SK-N-SH (cell line): ENCODE measurements at regions not wholly inside any gene's neighbourhood (a gene's known extent, or its start where the extent isn't known, plus 50 kb on each side); places are given as distances from the start of the nearest gene placed in this dataset.

Experiments
- ELF1 ChIP-seq: IDR thresholded peaks from 2 replicates; pipeline ENCODE4 v1.4.0; 2012
- EZH2phosphoT487 ChIP-seq: fragments of 200-600 bp; sonication (generic); IDR thresholded peaks from 2 replicates; pipeline ENCODE4 v1.6.1; 2017; ENCODE audit warnings: low read depth, mixed run types, mild to moderate bottlenecking, antibody characterized with exemption, moderate library complexity, borderline replicate concordance
- FOXM1 ChIP-seq: IDR thresholded peaks from 2 replicates; pipeline ENCODE4 v1.4.0; 2012; ENCODE audit warnings: low read depth, mild to moderate bottlenecking
- MXI1 ChIP-seq: IDR thresholded peaks from 2 replicates; pipeline ENCODE4 v1.6.1; 2012; ENCODE audit warnings: mild to moderate bottlenecking, low read depth, low read length, improper control_type of control experiment
- POLR2AphosphoS5 ChIP-seq: IDR thresholded peaks from 2 replicates; pipeline ENCODE4 v1.6.1; 2012; ENCODE audit warnings: low read depth, low read length
- REST ChIP-seq: IDR thresholded peaks from 2 replicates; pipeline ENCODE4 v1.6.1; 2012; ENCODE audit warnings: mild to moderate bottlenecking, low read depth, low read length, moderate library complexity
- SIN3A ChIP-seq: IDR thresholded peaks from 2 replicates; pipeline ENCODE4 v1.6.1; 2012; ENCODE audit warnings: low read depth, mild to moderate bottlenecking, low read length, moderate library complexity, borderline replicate concordance
- TEAD4 ChIP-seq: IDR thresholded peaks from 2 replicates; pipeline ENCODE4 v1.4.0; 2012; ENCODE audit warnings: mild to moderate bottlenecking, borderline replicate concordance; ENCODE audit not compliant: insufficient read depth
- TF ChIP-seq, protein P1 (sequence below): fragments of 200-600 bp; sonication (generic); IDR thresholded peaks from 2 replicates; pipeline ENCODE4 v1.6.1; 2017; ENCODE audit warnings: antibody characterized with exemption, mild to moderate bottlenecking, moderate library complexity

GRCh38 chr13:84098273-84098672 lies 216.0 kb upstream of the SLITRK1 start:
- TF ChIP-seq TEAD4, result no peak
- no peak for TF ChIP-seq EZH2phosphoT487
- TF ChIP-seq ELF1, result no peak
- no peak for TF ChIP-seq REST
- TF ChIP-seq FOXM1, result no peak
- no peak for TF ChIP-seq MXI1
- TF ChIP-seq, protein P1, sequence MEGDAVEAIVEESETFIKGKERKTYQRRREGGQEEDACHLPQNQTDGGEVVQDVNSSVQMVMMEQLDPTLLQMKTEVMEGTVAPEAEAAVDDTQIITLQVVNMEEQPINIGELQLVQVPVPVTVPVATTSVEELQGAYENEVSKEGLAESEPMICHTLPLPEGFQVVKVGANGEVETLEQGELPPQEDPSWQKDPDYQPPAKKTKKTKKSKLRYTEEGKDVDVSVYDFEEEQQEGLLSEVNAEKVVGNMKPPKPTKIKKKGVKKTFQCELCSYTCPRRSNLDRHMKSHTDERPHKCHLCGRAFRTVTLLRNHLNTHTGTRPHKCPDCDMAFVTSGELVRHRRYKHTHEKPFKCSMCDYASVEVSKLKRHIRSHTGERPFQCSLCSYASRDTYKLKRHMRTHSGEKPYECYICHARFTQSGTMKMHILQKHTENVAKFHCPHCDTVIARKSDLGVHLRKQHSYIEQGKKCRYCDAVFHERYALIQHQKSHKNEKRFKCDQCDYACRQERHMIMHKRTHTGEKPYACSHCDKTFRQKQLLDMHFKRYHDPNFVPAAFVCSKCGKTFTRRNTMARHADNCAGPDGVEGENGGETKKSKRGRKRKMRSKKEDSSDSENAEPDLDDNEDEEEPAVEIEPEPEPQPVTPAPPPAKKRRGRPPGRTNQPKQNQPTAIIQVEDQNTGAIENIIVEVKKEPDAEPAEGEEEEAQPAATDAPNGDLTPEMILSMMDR, result no peak
- no peak for TF ChIP-seq POLR2AphosphoS5
- no peak for TF ChIP-seq SIN3A
